ENCODE measurements at regions not wholly inside any gene's neighbourhood (a gene's known extent, or its start where the extent isn't known, plus 50 kb on each side); places are given as distances from the start of the nearest gene placed in this dataset.

- CTCF ChIA-PET, result no interaction called here
- H3K4me3 ChIP-seq (ENCODE audit: low read depth in 2 of 2, low read length in 2 of 2), result no peak overlapping the region
- ATAC-seq (no peak), DNase-seq (ENCODE audit: low read depth, low spot score) (no peak)
- no TSS peak for BruUV-seq (replicated peaks)
- no peaks in the 10 kb centered on the region for H3K4me1 ChIP-seq (ENCODE audit: control insufficient read depth, insufficient read depth, low read length)
- no peak overlapping the region for H3K27ac ChIP-seq (ENCODE audit: low read length)
- no peak for TF ChIP-seq REST (IDR thresholded peaks at IDR 0.05; ENCODE audit: insufficient read depth in 1 of 2, low read depth in 2 of 2, low read length in 1 of 2)
- no peak for TF ChIP-seq CTCF (IDR thresholded peaks at IDR 0.05)
- H3K36me3 ChIP-seq (ENCODE audit: control insufficient read depth, insufficient read depth, low read length), result no peaks in the 10 kb centered on the region
- H3K27me3 ChIP-seq (ENCODE audit: control insufficient read depth, insufficient read depth, low read length), result no peaks in the 10 kb centered on the region
- no peaks in the 10 kb centered on the region for H3K9me3 ChIP-seq (ENCODE audit: control insufficient read depth, insufficient read depth, low read depth, low read length)
- in situ Hi-C loops (cut with HindIII; ENCODE audit: low pct_unique_long_range_greater_than_20kb, low sequenced_read_pairs), result no loop called here
- intact Hi-C loops (cut with micrococcal nuclease; ENCODE audit: unreplicated experiment), result no loop called here
- POLR2A ChIA-PET, result interaction anchor here (0.7 kb wide), 1 partner anchor 9 kb away, joined by 14 read pairs; no protein-coding TSS in a partner anchor
These were observed 102.0 kb upstream of the BOD1 start for GRCh38 chr5:173718469-173718868.

- BruUV-seq (replicated peaks), result no TSS peak
- no peak overlapping the region for H3K27ac ChIP-seq (ENCODE audit: low read length)
- ChIA-PET POLR2A (no interaction called here), CTCF (no interaction called here)
- intact Hi-C loops (cut with micrococcal nuclease; ENCODE audit: unreplicated experiment) (no loop called here), in situ Hi-C loops (cut with HindIII; ENCODE audit: low pct_unique_long_range_greater_than_20kb, low sequenced_read_pairs) (no loop called here)
- no peak overlapping the region for H3K4me3 ChIP-seq (ENCODE audit: low read depth in 2 of 2, low read length in 2 of 2)
- DNase-seq (ENCODE audit: low read depth, low spot score), result no peak
- H3K9me3 ChIP-seq (ENCODE audit: control insufficient read depth, insufficient read depth, low read depth, low read length), result no peaks in the 10 kb centered on the region
- ATAC-seq, result no peak
- TF ChIP-seq CTCF (IDR thresholded peaks at IDR 0.05) (no peak), REST (IDR thresholded peaks at IDR 0.05; ENCODE audit: insufficient read depth in 1 of 2, low read depth in 2 of 2, low read length in 1 of 2) (no peak), POLR2AphosphoS5 (IDR thresholded peaks at IDR 0.05; ENCODE audit: low read depth, low read length) (no peak), TCF7L2 (IDR thresholded peaks at IDR 0.05; ENCODE audit: low read depth, low read length) (no peak), SIN3A (IDR thresholded peaks at IDR 0.05; ENCODE audit: borderline replicate concordance, insufficient read depth, low read depth, low read length) (no peak)
- no peaks in the 10 kb centered on the region for H3K36me3 ChIP-seq (ENCODE audit: control insufficient read depth, insufficient read depth, low read length)
- no peaks in the 10 kb centered on the region for H3K4me1 ChIP-seq (ENCODE audit: control insufficient read depth, insufficient read depth, low read length)
- H3K27me3 ChIP-seq (ENCODE audit: control insufficient read depth, insufficient read depth, low read length), result no peaks in the 10 kb centered on the region
These were observed 103.3 kb upstream of the BOD1 start for GRCh38 chr5:173719731-173720082.
